Transverse colon (tissue), 4 donors: ENCODE measurements at regions not wholly inside any gene's neighbourhood (a gene's known extent, or its start where the extent isn't known, plus 50 kb on each side); places are given as distances from the start of the nearest gene placed in this dataset.

ENCODE experiments used
- CTCF ChIP-seq, 5 experiments: fragments of 200-600 bp in 3 of 5; fragments of 450-650 bp in 2 of 5; sonication (generic) in 3 of 5; IDR thresholded peaks; 1 replicate in 2 of 5; 2 replicates in 3 of 5; pipeline ENCODE4 v1.5.1; 2016 to 2017; ENCODE audit warnings: antibody characterized with exemption in 5 of 5, inconsistent platforms in 3 of 5, mild to moderate bottlenecking in 2 of 5, moderate library complexity in 1 of 5
- EP300 ChIP-seq: sonication (generic); formaldehyde crosslinking; IDR thresholded peaks from one replicate; pipeline ENCODE4 v1.6.1; 2017; ENCODE audit warnings: antibody characterized with exemption, low read depth
- POLR2A ChIP-seq: fragments of 450-650 bp; IDR thresholded peaks from one replicate; pipeline ENCODE4 v1.6.1; 2016; ENCODE audit warnings: antibody characterized with exemption, mild to moderate bottlenecking, moderate library complexity
- POLR2AphosphoS5 ChIP-seq, 3 donors: sonication (generic); formaldehyde crosslinking; IDR thresholded peaks; one replicate each; pipeline ENCODE4 v1.6.1; 2016; ENCODE audit warnings: antibody characterized with exemption in 3 of 3

GRCh38 chr9:135002336-135002735 is 84.6 kb upstream of the FCN1 start:
- TF ChIP-seq CTCF (IDR thresholded peaks at IDR 0.05) (no peak), EP300 (no peak), POLR2AphosphoS5 (IDR thresholded peaks at IDR 0.05) (no peak), POLR2A (no peak)
